BE2C (cell line): ENCODE measurements at regions not wholly inside any gene's neighbourhood (a gene's known extent, or its start where the extent isn't known, plus 50 kb on each side); places are given as distances from the start of the nearest gene placed in this dataset.

Source experiments
- DNase-seq: peaks from one replicate; pipeline ENCODE4 v3.0.0-alpha.2; 2020
- H3K27me3 ChIP-seq: fragments of 250-450 bp; sonication (Bioruptor Pico); 2 replicates; pipeline ENCODE4 v1.5.1; 2020; ENCODE audit warnings: mild to moderate bottlenecking
- H3K36me3 ChIP-seq: fragments of 250-450 bp; sonication (Bioruptor Pico); 2 replicates; pipeline ENCODE4 v1.5.1; 2020; ENCODE audit warnings: mild to moderate bottlenecking
- H3K4me1 ChIP-seq: fragments of 250-450 bp; sonication (Bioruptor Pico); 2 replicates; pipeline ENCODE4 v1.5.1; 2020
- H3K4me3 ChIP-seq: 2 replicates; pipeline ENCODE4 v1.5.1; 2011; ENCODE audit warnings: low read depth, low read length
- H3K9me3 ChIP-seq: fragments of 250-450 bp; sonication (Bioruptor Pico); 2 replicates; pipeline ENCODE4 v1.5.1; 2020
- TF ChIP-seq, protein P1 (sequence below): IDR thresholded peaks from 2 replicates; pipeline ENCODE4 v1.5.1; 2012; ENCODE audit warnings: mild to moderate bottlenecking, low read depth, low read length

DNA sequence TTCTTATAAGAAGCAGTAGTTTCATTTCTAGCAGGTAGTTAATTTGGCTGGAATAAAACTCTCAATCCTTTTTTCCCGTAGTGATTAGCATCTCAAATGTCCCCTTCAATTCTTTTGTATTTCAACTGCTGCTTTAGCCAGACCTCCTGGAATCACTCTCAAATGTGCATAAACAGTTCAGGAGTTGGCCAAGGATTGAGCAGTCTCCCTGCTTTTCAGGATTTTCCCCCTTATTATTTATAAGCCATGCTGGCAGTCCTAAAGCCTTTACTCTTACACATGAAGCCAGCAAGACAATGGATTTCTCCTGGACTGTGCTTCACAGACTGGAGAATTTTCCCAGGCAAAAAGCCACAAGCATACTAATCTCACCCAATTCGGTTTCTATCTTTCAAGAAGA, 950.1 kb downstream of the VRK1 start:
- Histone ChIP-seq H3K4me3 (no peak overlapping the region), H3K4me1 (no peaks in the 10 kb centered on the region), H3K9me3 (no peaks in the 10 kb centered on the region), H3K36me3 (no peaks in the 10 kb centered on the region), H3K27me3 (no peaks in the 10 kb centered on the region)
- no peak for DNase-seq
- TF ChIP-seq, protein P1, sequence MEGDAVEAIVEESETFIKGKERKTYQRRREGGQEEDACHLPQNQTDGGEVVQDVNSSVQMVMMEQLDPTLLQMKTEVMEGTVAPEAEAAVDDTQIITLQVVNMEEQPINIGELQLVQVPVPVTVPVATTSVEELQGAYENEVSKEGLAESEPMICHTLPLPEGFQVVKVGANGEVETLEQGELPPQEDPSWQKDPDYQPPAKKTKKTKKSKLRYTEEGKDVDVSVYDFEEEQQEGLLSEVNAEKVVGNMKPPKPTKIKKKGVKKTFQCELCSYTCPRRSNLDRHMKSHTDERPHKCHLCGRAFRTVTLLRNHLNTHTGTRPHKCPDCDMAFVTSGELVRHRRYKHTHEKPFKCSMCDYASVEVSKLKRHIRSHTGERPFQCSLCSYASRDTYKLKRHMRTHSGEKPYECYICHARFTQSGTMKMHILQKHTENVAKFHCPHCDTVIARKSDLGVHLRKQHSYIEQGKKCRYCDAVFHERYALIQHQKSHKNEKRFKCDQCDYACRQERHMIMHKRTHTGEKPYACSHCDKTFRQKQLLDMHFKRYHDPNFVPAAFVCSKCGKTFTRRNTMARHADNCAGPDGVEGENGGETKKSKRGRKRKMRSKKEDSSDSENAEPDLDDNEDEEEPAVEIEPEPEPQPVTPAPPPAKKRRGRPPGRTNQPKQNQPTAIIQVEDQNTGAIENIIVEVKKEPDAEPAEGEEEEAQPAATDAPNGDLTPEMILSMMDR: no peak

GRCh38 chr14:97748616-97749015, 951.4 kb downstream of the VRK1 start:
- DNase-seq: no peak
- Histone ChIP-seq H3K4me1 (no peaks in the 10 kb centered on the region), H3K36me3 (no peaks in the 10 kb centered on the region), H3K4me3 (no peak overlapping the region), H3K9me3 (no peaks in the 10 kb centered on the region), H3K27me3 (no peaks in the 10 kb centered on the region)
- TF ChIP-seq, protein P1: no peak

DNA sequence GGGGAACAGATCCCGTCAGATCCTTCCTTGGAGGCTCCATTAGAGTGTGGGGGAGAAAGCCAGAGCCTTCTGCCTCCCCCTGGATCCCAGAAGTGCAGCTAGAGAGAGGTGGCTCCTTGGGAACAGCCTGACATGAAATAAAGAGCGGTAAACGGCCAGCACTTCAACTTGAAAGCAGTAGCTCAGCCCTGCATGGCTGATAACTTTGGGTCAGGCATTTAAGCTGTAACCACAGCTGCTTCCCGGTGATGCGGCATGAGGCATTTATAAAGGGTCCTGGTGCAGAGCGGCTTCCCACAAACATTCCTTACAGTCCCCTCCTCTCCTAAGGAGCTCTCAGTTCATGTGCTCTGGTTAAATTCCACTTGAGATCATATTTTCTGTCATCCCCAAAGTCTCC, 960.3 kb downstream of the VRK1 start:
- no peak for DNase-seq
- Histone ChIP-seq H3K27me3 (no peaks in the 10 kb centered on the region; the same call in 1 of the 2 replicates), H3K4me3 (no peak overlapping the region), H3K36me3 (no peaks in the 10 kb centered on the region), H3K4me1 (no peaks in the 10 kb centered on the region), H3K9me3 (no peaks in the 10 kb centered on the region)
- TF ChIP-seq, protein P1: no peak

- Histone ChIP-seq H3K27me3 (no peaks in the 10 kb centered on the region; the same call in 1 of the 2 replicates), H3K4me3 (no peak overlapping the region)
Measured at GRCh38 chr14:97760050-97760449, 962.9 kb downstream of the VRK1 start.

DNA sequence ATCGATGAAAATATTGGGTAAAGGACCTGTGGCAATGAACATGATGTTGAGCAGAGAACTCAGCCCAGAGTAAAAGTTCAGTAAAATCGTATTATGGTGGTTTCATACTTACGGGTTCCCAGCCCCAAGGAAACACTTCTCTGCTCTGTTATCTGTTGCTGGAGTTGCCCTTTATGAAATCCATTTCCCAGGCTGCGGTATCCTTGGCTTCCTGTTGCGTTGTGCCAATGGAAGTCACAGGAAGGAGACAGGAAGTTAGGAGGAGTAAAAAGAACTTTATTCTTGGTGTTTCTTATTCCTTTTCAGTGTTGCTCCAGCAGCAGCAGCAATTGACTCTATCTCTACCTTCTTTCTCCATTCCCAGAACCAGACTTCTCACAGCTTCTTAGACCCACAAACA, 965.2 kb downstream of the VRK1 start:
- no peak for DNase-seq
- TF ChIP-seq, protein P1: no peak
- Histone ChIP-seq H3K9me3 (no peaks in the 10 kb centered on the region), H3K36me3 (no peaks in the 10 kb centered on the region), H3K4me3 (no peak overlapping the region), H3K27me3 (no peaks in the 10 kb centered on the region; the same call in 1 of the 2 replicates), H3K4me1 (no peaks in the 10 kb centered on the region)

More at GRCh38 chr14:97760050-97760449, 962.9 kb downstream of the VRK1 start:
- no peaks in the 10 kb centered on the region for H3K4me1 ChIP-seq
- no peaks in the 10 kb centered on the region for H3K9me3 ChIP-seq
- no peaks in the 10 kb centered on the region for H3K36me3 ChIP-seq
- DNase-seq: no peak
- TF ChIP-seq, protein P1: no peak

DNA sequence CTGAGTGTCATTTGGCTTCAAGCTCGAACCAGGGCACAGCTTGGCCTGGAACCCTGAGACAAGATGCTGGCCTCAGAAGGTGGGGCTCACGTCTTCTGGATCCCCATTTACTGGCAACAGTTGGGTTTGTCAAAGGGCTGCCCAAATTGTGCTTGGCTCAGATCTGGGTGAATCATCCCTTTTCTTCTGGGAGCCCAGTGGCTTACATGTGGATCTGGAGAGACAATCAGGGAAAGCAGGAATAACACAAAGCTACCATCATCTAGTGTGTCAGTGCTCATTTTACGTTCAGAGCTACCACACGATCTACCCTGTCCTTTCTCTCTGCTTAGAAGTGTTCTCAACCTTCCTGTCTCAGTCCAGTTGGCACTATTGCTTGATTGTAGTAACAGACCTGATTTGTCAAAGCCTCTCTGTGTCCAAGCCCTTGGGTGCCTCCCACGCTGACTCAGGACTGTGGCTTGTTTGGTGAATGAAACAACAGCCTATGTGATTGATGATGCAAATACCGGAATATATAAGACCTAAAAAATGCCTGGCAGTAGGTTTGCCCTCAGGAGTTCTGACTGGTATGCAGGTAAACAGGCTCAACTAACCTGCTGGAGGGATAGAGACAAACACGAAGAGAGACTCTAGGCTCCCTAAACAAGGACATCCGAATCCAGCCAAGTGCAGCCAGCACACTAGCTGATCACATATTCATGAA, 974.3 kb downstream of the VRK1 start:
- Histone ChIP-seq H3K9me3 (no peaks in the 10 kb centered on the region), H3K4me3 (no peak overlapping the region), H3K4me1 (no peaks in the 10 kb centered on the region), H3K36me3 (no peaks in the 10 kb centered on the region), H3K27me3 (no peaks in the 10 kb centered on the region)
- DNase-seq: no peak
- TF ChIP-seq, protein P1: no peak
